Smooth muscle cell (in vitro differentiated cells): ENCODE measurements at regions not wholly inside any gene's neighbourhood (a gene's known extent, or its start where the extent isn't known, plus 50 kb on each side); places are given as distances from the start of the nearest gene placed in this dataset.
A peak's percentile ranks its signal among the peaks of the same experiment; 100 is the strongest.

Experiments used
- DNase-seq: peaks from one replicate; lab custom pipeline; 2025; ENCODE audit not compliant: unreplicated experiment; lab: John Stamatoyannopoulos, UW
- H2AFZ ChIP-seq: fragments of 200-600 bp; sonication (generic); 2 replicates; pipeline ENCODE4 v1.6.0; 2016; ENCODE audit warnings: antibody characterized with exemption, low read depth, mild to moderate bottlenecking
- H3F3A ChIP-seq: fragments of 200-600 bp; sonication (generic); 2 replicates; pipeline ENCODE4 v1.6.0; 2017; ENCODE audit warnings: antibody characterized with exemption, low read depth
- H3K27ac ChIP-seq: fragments of 200-600 bp; sonication (generic); 2 replicates; pipeline ENCODE4 v1.5.1; 2016; ENCODE audit warnings: low read depth, mild to moderate bottlenecking
- H3K27me3 ChIP-seq: fragments of 200-600 bp; sonication (generic); 2 replicates; pipeline ENCODE4 v1.6.1; 2016; ENCODE audit warnings: low read depth, mild to moderate bottlenecking
- H3K36me3 ChIP-seq: fragments of 200-600 bp; sonication (generic); 2 replicates; pipeline ENCODE4 v1.5.1; 2016; ENCODE audit warnings: low read depth
- H3K4me1 ChIP-seq: fragments of 200-600 bp; sonication (generic); 2 replicates; pipeline ENCODE4 v1.5.1; 2016; ENCODE audit warnings: low read depth
- H3K4me2 ChIP-seq: fragments of 200-600 bp; sonication (generic); 2 replicates; pipeline ENCODE4 v1.6.0; 2016; ENCODE audit warnings: mild to moderate bottlenecking
- H3K4me3 ChIP-seq: fragments of 200-600 bp; sonication (generic); 2 replicates; pipeline ENCODE4 v1.5.1; 2016; ENCODE audit warnings: mild to moderate bottlenecking
- H3K79me2 ChIP-seq: fragments of 200-600 bp; sonication (generic); 2 replicates; pipeline ENCODE4 v1.6.0; 2016; ENCODE audit warnings: low read depth, mild to moderate bottlenecking
- H3K9ac ChIP-seq: fragments of 200-600 bp; sonication (generic); 2 replicates; pipeline ENCODE4 v1.6.0; 2016; ENCODE audit warnings: low read depth
- H3K9me3 ChIP-seq: fragments of 200-600 bp; sonication (generic); replicated peaks from 2 replicates; pipeline ENCODE4 v1.5.1; 2016; ENCODE audit warnings: low read depth
- H4K20me1 ChIP-seq: fragments of 200-600 bp; sonication (generic); 2 replicates; pipeline ENCODE4 v1.6.0; 2016; ENCODE audit warnings: low read depth
- CTCF ChIP-seq: fragments of 200-600 bp; sonication (generic); IDR thresholded peaks from 2 replicates; pipeline ENCODE4 v1.5.1; 2017; ENCODE audit warnings: borderline replicate concordance, mild to moderate bottlenecking, antibody characterized with exemption; ENCODE audit not compliant: insufficient read depth, poor library complexity, severe bottlenecking
- WGBS: methylation state at CpG from one replicate; pipeline ENCODE4 v1.1.7; 2016; ENCODE audit warnings: low lambda C conversion rate; 5-methylcytosine and 5-hydroxymethylcytosine counted together

GRCh38 chr6:154888421-154889295, 106.5 kb upstream of the TIAM2 start:
- peaks cover 39% of the 10 kb centered on the region for H4K20me1 ChIP-seq
- no peak overlapping the region for H3K4me3 ChIP-seq
- H3K4me2 ChIP-seq: no peak overlapping the region
- no peaks in the 10 kb centered on the region for H3K79me2 ChIP-seq
- H3K36me3 ChIP-seq: no peaks in the 10 kb centered on the region
- DNase-seq: no peak
- H3K27ac ChIP-seq: no peak overlapping the region
- TF ChIP-seq CTCF: no peak
- H3F3A ChIP-seq: peaks cover 10% of the 10 kb centered on the region
- peaks cover 11% of the 10 kb centered on the region for H3K4me1 ChIP-seq
- no peaks in the 10 kb centered on the region for H3K27me3 ChIP-seq
- H3K9ac ChIP-seq: no peak overlapping the region
- WGBS: 83% methylated on average over 6 of the region's 6 CpGs
- H3K9me3 ChIP-seq: no peaks in the 10 kb centered on the region
- no peak overlapping the region for H2AFZ ChIP-seq

GRCh38 chr6:154890874-154891273, 104.2 kb upstream of the TIAM2 start:
- Histone ChIP-seq H3K27me3 (no peaks in the 10 kb centered on the region), H4K20me1 (peaks cover 48% of the 10 kb centered on the region), H3K4me2 (no peak overlapping the region), H3K4me1 (peaks cover 11% of the 10 kb centered on the region), H3F3A (peaks cover 10% of the 10 kb centered on the region), H3K9me3 (no peaks in the 10 kb centered on the region), H2AFZ (no peak overlapping the region), H3K4me3 (no peak overlapping the region), H3K79me2 (peaks cover 3% of the 10 kb centered on the region), H3K9ac (no peak overlapping the region), H3K27ac (no peak overlapping the region), H3K36me3 (no peaks in the 10 kb centered on the region)
- no peak for DNase-seq
- WGBS: 96% methylated on average over 3 of the region's 3 CpGs
- no peak for TF ChIP-seq CTCF

GRCh38 chr6:154891901-154892300, 103.2 kb upstream of the TIAM2 start:
- no peak for DNase-seq
- no peak overlapping the region for H3K27ac ChIP-seq
- no peak overlapping the region for H3K4me3 ChIP-seq
- H3K4me1 ChIP-seq: peaks cover 11% of the 10 kb centered on the region
- WGBS: 95% methylated on average over 3 of the region's 3 CpGs
- no peak overlapping the region for H2AFZ ChIP-seq
- no peaks in the 10 kb centered on the region for H3K36me3 ChIP-seq
- peaks cover 46% of the 10 kb centered on the region for H4K20me1 ChIP-seq
- H3K9me3 ChIP-seq: no peaks in the 10 kb centered on the region
- no peak overlapping the region for H3K4me2 ChIP-seq
- H3K27me3 ChIP-seq: no peaks in the 10 kb centered on the region
- peaks cover 10% of the 10 kb centered on the region for H3F3A ChIP-seq
- TF ChIP-seq CTCF: no peak
- H3K9ac ChIP-seq: no peak overlapping the region
- H3K79me2 ChIP-seq: peaks cover 3% of the 10 kb centered on the region

GRCh38 chr6:154893917-154894316, 101.2 kb upstream of the TIAM2 start:
- no peaks in the 10 kb centered on the region for H3K36me3 ChIP-seq
- H3K4me2 ChIP-seq: peak overlapping the region; percentile 70
- H3K4me1 ChIP-seq: no peaks in the 10 kb centered on the region
- H3K9me3 ChIP-seq: no peaks in the 10 kb centered on the region
- no peaks in the 10 kb centered on the region for H3K27me3 ChIP-seq
- peaks cover 11% of the 10 kb centered on the region for H3K79me2 ChIP-seq
- H3K9ac ChIP-seq: no peak overlapping the region
- peak overlapping the region; percentile 50 for H3K27ac ChIP-seq
- H2AFZ ChIP-seq: no peak overlapping the region
- H3K4me3 ChIP-seq: no peak overlapping the region
- WGBS: 45% methylated on average over 3 of the region's 3 CpGs
- no peak for TF ChIP-seq CTCF
- H4K20me1 ChIP-seq: peaks cover 29% of the 10 kb centered on the region
- peaks cover 10% of the 10 kb centered on the region for H3F3A ChIP-seq
- no peak for DNase-seq
